ENCODE measurements at regions not wholly inside any gene's neighbourhood (a gene's known extent, or its start where the extent isn't known, plus 50 kb on each side); places are given as distances from the start of the nearest gene placed in this dataset.

- no peaks in the 10 kb centered on the region for H3K4me1 ChIP-seq
- 33 to 57% methylated on average over 1 of the region's 1 CpG for WGBS, 2 donors (ENCODE audit: low coverage in 1 of 2)
- intact Hi-C loops (cut with DNase I; ENCODE audit: low total_unique reads) (no loop called here), in situ Hi-C loops (cut with MboI; ENCODE audit: low pct_ligation_motif_present in 1 of 4, low pct_unique_long_range_greater_than_20kb in 1 of 4, low sequenced_read_pairs in 3 of 4) (no loop called here)
- H3K27me3 ChIP-seq: no peaks in the 10 kb centered on the region
- no peaks in the 10 kb centered on the region for H3K9me3 ChIP-seq
- no peak overlapping the region for H3K27ac ChIP-seq
- DNase-seq: no peak
- TF ChIP-seq CTCF (IDR thresholded peaks at IDR 0.05) (no peak), EP300 (IDR thresholded peaks at IDR 0.05; ENCODE audit: low read depth) (no peak), POLR2A (IDR thresholded peaks at IDR 0.05) (no peak), POLR2AphosphoS5 (IDR thresholded peaks at IDR 0.05) (no peak)
- no peak overlapping the region for H3K4me3 ChIP-seq
- no peaks in the 10 kb centered on the region for H3K36me3 ChIP-seq
Observed at GRCh38 chr7:19930051-19930450, 156.6 kb upstream of the TMEM196 start.

GRCh38 chr7:19928247-19928646, 154.8 kb upstream of the TMEM196 start:
- in situ Hi-C loops (cut with MboI; ENCODE audit: low pct_ligation_motif_present in 1 of 4, low pct_unique_long_range_greater_than_20kb in 1 of 4, low sequenced_read_pairs in 3 of 4): no loop called here

GRCh38 chr7:19920705-19921104, 147.3 kb upstream of the TMEM196 start:
- TF ChIP-seq CTCF (IDR thresholded peaks at IDR 0.05) (no peak), POLR2A (IDR thresholded peaks at IDR 0.05) (no peak), EP300 (IDR thresholded peaks at IDR 0.05; ENCODE audit: low read depth) (no peak), POLR2AphosphoS5 (IDR thresholded peaks at IDR 0.05) (no peak)
- intact Hi-C loops (cut with DNase I; ENCODE audit: low total_unique reads) (no loop called here), in situ Hi-C loops (cut with MboI; ENCODE audit: low pct_ligation_motif_present in 1 of 4, low pct_unique_long_range_greater_than_20kb in 1 of 4, low sequenced_read_pairs in 3 of 4) (no loop called here)
- no peaks in the 10 kb centered on the region for H3K36me3 ChIP-seq
- no peak for DNase-seq
- 67 to 87% methylated on average over 1 to 7 of the region's 7 CpGs for WGBS, 2 donors (ENCODE audit: low coverage in 1 of 2)
- H3K27me3 ChIP-seq: no peaks in the 10 kb centered on the region
- no peaks in the 10 kb centered on the region for H3K9me3 ChIP-seq
- H3K4me1 ChIP-seq: no peaks in the 10 kb centered on the region
- no peak overlapping the region for H3K4me3 ChIP-seq
- H3K27ac ChIP-seq: no peak overlapping the region

More at GRCh38 chr7:19928247-19928646, 154.8 kb upstream of the TMEM196 start:
- Histone ChIP-seq H3K9me3 (no peaks in the 10 kb centered on the region), H3K4me3 (no peak overlapping the region), H3K4me1 (no peaks in the 10 kb centered on the region), H3K27ac (no peak overlapping the region), H3K36me3 (no peaks in the 10 kb centered on the region), H3K27me3 (no peaks in the 10 kb centered on the region)
- intact Hi-C loops (cut with DNase I; ENCODE audit: low total_unique reads): no loop called here
- no peak for DNase-seq
- TF ChIP-seq EP300 (IDR thresholded peaks at IDR 0.05; ENCODE audit: low read depth) (no peak), CTCF (IDR thresholded peaks at IDR 0.05) (no peak), POLR2AphosphoS5 (IDR thresholded peaks at IDR 0.05) (no peak)

GRCh38 chr7:19920166-19920565, 146.7 kb upstream of the TMEM196 start:
- 62 to 74% methylated on average over 6 of the region's 6 CpGs for WGBS, 2 donors (ENCODE audit: low coverage in 1 of 2)
- no peak overlapping the region for H3K27ac ChIP-seq
- no peaks in the 10 kb centered on the region for H3K9me3 ChIP-seq
- H3K4me1 ChIP-seq: no peaks in the 10 kb centered on the region
- H3K4me3 ChIP-seq: no peak overlapping the region
- H3K36me3 ChIP-seq: no peaks in the 10 kb centered on the region
- intact Hi-C loops (cut with DNase I; ENCODE audit: low total_unique reads) (no loop called here), in situ Hi-C loops (cut with MboI; ENCODE audit: low pct_ligation_motif_present in 1 of 4, low pct_unique_long_range_greater_than_20kb in 1 of 4, low sequenced_read_pairs in 3 of 4) (no loop called here)
- TF ChIP-seq EP300 (IDR thresholded peaks at IDR 0.05; ENCODE audit: low read depth): no peak
- TF ChIP-seq POLR2AphosphoS5 (IDR thresholded peaks at IDR 0.05): no peak
- TF ChIP-seq POLR2A (IDR thresholded peaks at IDR 0.05): no peak
- no peak for TF ChIP-seq CTCF (IDR thresholded peaks at IDR 0.05)
- DNase-seq: no peak
- no peaks in the 10 kb centered on the region for H3K27me3 ChIP-seq
